HEK293 (cell line): ENCODE measurements at regions not wholly inside any gene's neighbourhood (a gene's known extent, or its start where the extent isn't known, plus 50 kb on each side); places are given as distances from the start of the nearest gene placed in this dataset.

Source experiments
- KLF16 ChIP-seq: fragments of 450-650 bp; formaldehyde crosslinking; IDR thresholded peaks from 2 replicates; pipeline ENCODE4 v1.5.1; 2017; ENCODE audit warnings: missing biosample characterization, missing genetic modification characterization
- KLF9 ChIP-seq: fragments of 450-650 bp; formaldehyde crosslinking; IDR thresholded peaks from 2 replicates; pipeline ENCODE4 v1.5.1; 2016; ENCODE audit warnings: missing biosample characterization, missing genetic modification characterization, low read depth
- ZNF596 ChIP-seq: fragments of 450-650 bp; IDR thresholded peaks from 2 replicates; pipeline ENCODE4 v1.5.0; 2018; ENCODE audit warnings: missing biosample characterization, mild to moderate bottlenecking, missing genetic modification characterization, moderate library complexity
- ZNF785 ChIP-seq: fragments of 450-650 bp; formaldehyde crosslinking; IDR thresholded peaks from 2 replicates; pipeline ENCODE4 v1.5.1; 2016; ENCODE audit warnings: missing biosample characterization, missing genetic modification characterization
- TF ChIP-seq, protein P1 (sequence below): fragments of 450-650 bp; formaldehyde crosslinking; IDR thresholded peaks from 2 replicates; pipeline ENCODE4 v1.5.1; 2016; ENCODE audit warnings: missing biosample characterization, missing genetic modification characterization
- TF ChIP-seq, protein P2 (sequence below): IDR thresholded peaks from 2 replicates; pipeline ENCODE4 v1.6.1; 2011; ENCODE audit warnings: mild to moderate bottlenecking, low read depth, low read length, borderline replicate concordance
- TF ChIP-seq, protein P3 (sequence below): sonication (generic); formaldehyde crosslinking; IDR thresholded peaks from 2 replicates; pipeline ENCODE4 v1.8.1; 2022; ENCODE audit warnings: mild to moderate bottlenecking, moderate library complexity, missing genetic modification reagents
- TF ChIP-seq, protein P4 (sequence below): fragments of 450-650 bp; formaldehyde crosslinking; IDR thresholded peaks from 2 replicates; pipeline ENCODE4 v1.5.1; 2016; ENCODE audit warnings: missing biosample characterization, missing genetic modification characterization

DNA sequence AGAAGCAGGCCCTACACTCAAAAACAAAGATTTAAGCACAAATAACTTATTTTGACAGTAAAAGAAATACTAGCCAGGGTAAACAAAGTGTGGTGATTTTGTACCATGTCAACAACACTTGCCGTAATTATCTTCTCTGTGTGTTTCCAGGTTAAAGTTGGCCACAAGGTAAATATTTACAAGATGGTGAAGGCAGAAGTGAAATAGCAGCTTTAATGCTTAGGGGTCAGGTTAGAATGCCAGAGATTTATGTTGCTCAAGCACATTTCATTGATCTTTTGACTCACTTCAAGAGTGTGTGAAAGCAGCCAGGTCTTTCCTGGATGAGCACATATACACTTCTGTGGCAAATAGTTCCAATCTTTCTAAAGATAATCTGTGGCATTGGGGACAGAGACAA, 270.2 kb upstream of the LUZP2 start:
- TF ChIP-seq, protein P1, sequence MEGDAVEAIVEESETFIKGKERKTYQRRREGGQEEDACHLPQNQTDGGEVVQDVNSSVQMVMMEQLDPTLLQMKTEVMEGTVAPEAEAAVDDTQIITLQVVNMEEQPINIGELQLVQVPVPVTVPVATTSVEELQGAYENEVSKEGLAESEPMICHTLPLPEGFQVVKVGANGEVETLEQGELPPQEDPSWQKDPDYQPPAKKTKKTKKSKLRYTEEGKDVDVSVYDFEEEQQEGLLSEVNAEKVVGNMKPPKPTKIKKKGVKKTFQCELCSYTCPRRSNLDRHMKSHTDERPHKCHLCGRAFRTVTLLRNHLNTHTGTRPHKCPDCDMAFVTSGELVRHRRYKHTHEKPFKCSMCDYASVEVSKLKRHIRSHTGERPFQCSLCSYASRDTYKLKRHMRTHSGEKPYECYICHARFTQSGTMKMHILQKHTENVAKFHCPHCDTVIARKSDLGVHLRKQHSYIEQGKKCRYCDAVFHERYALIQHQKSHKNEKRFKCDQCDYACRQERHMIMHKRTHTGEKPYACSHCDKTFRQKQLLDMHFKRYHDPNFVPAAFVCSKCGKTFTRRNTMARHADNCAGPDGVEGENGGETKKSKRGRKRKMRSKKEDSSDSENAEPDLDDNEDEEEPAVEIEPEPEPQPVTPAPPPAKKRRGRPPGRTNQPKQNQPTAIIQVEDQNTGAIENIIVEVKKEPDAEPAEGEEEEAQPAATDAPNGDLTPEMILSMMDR, result no peak
- TF ChIP-seq, protein P2, sequence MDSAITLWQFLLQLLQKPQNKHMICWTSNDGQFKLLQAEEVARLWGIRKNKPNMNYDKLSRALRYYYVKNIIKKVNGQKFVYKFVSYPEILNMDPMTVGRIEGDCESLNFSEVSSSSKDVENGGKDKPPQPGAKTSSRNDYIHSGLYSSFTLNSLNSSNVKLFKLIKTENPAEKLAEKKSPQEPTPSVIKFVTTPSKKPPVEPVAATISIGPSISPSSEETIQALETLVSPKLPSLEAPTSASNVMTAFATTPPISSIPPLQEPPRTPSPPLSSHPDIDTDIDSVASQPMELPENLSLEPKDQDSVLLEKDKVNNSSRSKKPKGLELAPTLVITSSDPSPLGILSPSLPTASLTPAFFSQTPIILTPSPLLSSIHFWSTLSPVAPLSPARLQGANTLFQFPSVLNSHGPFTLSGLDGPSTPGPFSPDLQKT, result no peak
- TF ChIP-seq KLF9 (no peak), ZNF785 (no peak), KLF16 (tag by site-specific recombination) (no peak), ZNF596 (tag by site-specific recombination) (no peak)
- TF ChIP-seq, protein P3, sequence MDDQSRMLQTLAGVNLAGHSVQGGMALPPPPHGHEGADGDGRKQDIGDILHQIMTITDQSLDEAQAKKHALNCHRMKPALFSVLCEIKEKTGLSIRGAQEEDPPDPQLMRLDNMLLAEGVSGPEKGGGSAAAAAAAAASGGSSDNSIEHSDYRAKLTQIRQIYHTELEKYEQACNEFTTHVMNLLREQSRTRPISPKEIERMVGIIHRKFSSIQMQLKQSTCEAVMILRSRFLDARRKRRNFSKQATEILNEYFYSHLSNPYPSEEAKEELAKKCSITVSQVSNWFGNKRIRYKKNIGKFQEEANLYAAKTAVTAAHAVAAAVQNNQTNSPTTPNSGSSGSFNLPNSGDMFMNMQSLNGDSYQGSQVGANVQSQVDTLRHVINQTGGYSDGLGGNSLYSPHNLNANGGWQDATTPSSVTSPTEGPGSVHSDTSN (CRISPR knock-in tag), result no peak
- TF ChIP-seq, protein P4, sequence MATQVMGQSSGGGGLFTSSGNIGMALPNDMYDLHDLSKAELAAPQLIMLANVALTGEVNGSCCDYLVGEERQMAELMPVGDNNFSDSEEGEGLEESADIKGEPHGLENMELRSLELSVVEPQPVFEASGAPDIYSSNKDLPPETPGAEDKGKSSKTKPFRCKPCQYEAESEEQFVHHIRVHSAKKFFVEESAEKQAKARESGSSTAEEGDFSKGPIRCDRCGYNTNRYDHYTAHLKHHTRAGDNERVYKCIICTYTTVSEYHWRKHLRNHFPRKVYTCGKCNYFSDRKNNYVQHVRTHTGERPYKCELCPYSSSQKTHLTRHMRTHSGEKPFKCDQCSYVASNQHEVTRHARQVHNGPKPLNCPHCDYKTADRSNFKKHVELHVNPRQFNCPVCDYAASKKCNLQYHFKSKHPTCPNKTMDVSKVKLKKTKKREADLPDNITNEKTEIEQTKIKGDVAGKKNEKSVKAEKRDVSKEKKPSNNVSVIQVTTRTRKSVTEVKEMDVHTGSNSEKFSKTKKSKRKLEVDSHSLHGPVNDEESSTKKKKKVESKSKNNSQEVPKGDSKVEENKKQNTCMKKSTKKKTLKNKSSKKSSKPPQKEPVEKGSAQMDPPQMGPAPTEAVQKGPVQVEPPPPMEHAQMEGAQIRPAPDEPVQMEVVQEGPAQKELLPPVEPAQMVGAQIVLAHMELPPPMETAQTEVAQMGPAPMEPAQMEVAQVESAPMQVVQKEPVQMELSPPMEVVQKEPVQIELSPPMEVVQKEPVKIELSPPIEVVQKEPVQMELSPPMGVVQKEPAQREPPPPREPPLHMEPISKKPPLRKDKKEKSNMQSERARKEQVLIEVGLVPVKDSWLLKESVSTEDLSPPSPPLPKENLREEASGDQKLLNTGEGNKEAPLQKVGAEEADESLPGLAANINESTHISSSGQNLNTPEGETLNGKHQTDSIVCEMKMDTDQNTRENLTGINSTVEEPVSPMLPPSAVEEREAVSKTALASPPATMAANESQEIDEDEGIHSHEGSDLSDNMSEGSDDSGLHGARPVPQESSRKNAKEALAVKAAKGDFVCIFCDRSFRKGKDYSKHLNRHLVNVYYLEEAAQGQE (tag by site-specific recombination), result no peak
